NCI-H446 (cell line): ENCODE measurements at regions not wholly inside any gene's neighbourhood (a gene's known extent, or its start where the extent isn't known, plus 50 kb on each side); places are given as distances from the start of the nearest gene placed in this dataset.

Experiments used
- DNase-seq, 2 experiments: peaks; one replicate each; lab custom pipeline; 2025; lab: John Stamatoyannopoulos, UW

DNA sequence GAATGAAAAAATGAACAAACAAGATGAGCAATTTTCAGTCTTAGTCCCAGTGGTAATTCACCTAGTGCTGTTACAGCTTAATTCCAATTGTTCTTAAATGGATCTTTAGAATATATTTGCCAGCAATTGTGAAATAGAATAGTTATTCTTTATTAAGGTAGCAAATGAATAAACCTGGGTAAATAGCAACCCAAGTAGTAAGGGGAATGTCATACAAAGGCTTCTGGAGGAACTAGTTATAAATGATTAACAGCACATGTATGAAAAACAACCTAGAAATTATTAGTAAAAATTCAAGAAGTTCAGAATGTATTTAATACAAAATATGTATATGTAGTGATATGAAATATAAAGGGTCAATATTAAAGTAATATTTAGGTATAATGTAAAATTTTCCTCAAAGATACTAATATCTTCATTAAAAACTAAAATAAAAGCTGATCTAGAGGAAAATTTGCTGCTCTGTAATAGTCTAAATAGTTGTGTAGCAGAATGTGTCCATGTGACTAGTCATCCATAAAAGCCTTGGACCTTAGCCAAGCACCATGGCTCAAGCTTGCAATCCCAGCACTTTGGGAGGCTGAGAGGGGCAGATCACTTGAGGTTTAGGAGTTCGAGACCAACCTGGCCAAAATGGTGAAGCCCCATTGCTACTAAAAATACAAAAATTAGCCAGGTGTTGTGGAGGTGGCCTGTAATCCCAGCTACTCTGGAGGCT, 535.9 kb upstream of the ATXN8OS start:
- DNase-seq, result no peak

DNA sequence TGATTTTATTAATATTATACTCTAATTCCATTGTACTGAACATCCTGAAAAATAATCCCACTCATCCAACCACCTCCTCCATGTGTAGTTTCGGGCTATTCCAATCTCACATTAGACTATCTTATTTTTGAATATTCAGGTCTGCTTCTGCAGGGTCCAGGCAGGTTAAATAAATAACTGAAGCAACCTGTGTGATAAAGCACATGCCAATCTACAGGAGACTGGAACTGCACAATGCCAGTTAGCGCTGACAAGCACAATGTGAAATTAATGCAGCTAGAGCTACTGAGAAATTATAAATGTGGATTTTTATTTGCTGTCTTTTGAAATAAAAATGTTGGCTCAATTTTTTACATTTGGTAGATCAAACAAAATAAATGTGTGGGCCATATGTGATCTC, 540.1 kb upstream of the ATXN8OS start:
- no peak for DNase-seq

DNA sequence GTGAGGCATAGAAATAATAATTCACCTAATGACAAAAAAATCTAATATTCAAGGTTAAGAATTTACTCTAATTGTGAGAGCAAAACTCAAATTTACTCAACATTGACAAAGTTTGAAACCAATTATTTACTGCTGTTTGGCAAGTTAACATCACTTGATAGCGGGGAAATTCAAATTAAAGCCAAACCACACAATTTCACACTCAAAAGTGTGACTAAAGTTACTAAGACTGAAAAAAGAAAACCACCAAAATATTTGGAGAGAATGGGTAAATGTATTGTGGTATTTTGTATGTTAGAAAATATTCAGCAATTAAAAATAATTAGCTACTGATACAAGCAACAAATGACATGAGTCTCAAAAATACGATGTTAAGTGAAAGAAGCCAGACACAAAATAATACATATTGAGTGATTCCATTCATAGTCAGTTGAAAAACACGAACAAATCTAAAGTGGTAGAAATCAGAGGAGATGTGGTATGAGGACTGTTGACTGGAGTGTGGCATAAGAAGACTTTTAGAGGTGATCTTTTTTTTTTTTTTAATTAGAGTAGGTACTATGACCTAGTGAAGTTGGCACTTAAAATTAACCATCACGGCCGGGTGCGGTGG, 541.4 kb upstream of the ATXN8OS start:
- no peak for DNase-seq

DNA sequence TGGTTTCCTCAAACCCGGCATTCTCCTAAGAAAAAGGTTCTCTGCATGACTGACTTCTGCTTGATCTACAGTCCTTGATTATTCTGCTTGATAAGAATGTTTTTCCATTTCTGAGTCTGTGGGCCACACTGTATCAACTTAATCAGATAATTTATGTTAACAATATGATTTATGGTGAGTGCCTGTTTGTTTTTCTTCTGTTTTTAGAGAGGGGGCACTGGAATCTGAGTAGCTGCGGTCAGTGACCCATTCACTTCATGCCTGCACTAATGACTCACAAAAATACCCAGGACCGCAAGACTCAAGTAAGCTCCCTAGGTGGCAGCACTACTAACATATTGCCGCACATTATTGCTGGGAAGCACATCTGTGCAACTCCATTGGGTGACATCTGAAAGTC, 542.3 kb upstream of the ATXN8OS start:
- DNase-seq, result no peak

- DNase-seq, result no peak
Observed at GRCh38 chr13:69556540-69557196, 551.0 kb upstream of the ATXN8OS start.

- peak in 1 of 2 experiments; percentile 32 for DNase-seq
Observed at GRCh38 chr13:69553976-69554375, 553.6 kb upstream of the ATXN8OS start.

DNA sequence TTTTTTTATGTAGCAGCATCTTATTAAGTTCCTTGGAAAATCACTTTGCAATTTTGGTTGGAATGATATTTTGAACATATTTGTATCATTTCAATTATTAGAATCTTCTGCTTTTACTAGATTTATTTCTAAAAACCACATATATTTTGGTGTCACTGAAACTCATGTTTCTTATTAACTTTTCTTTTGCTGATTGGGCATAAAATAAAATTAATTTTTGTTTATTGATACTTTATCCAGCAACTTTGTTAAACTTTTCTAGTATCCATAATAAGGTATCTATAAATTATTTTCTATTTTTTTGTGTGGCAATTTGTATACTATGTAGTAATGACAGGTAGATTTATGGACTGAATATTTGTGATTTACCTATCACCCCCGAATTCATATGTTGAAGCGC, 556.4 kb upstream of the ATXN8OS start:
- no peak for DNase-seq

DNA sequence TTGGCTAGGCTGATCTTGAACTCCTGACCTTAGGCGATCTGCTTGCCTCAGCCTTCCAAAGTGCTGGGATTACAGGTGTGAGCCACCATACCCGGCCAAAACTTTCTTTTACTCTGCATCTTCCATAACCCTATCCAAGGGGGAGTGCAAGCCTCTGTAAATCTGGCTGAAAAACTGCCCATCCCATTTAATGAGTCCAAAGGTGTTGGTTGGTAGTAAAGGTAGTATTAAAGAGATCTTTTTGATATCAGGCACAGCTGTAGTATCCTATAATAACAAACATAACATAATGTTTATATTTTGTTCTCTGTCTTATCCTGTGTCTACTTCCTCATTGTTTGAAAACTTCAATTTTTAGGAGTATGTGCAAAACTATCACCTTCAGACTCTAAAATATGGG, 559.8 kb upstream of the ATXN8OS start:
- no peak for DNase-seq

DNA sequence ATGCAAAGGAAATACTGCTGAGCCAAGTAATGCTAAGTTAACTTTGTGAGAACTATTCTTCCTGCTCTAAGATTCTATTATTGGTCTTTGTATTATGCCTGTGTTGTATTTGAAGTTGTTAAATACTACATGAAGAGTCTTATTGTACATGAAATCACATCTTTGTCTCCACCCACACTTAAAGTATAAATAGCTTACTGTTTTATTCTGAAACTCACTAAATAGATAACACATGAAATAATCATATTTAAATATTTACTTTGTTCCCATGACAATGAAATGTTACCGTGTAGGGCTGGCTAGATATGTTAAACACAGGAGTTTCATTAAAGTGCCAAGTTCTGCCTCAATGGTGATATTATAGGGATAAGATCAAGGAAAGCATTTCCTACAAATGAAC, 562.1 kb upstream of the ATXN8OS start:
- no peak for DNase-seq

DNA sequence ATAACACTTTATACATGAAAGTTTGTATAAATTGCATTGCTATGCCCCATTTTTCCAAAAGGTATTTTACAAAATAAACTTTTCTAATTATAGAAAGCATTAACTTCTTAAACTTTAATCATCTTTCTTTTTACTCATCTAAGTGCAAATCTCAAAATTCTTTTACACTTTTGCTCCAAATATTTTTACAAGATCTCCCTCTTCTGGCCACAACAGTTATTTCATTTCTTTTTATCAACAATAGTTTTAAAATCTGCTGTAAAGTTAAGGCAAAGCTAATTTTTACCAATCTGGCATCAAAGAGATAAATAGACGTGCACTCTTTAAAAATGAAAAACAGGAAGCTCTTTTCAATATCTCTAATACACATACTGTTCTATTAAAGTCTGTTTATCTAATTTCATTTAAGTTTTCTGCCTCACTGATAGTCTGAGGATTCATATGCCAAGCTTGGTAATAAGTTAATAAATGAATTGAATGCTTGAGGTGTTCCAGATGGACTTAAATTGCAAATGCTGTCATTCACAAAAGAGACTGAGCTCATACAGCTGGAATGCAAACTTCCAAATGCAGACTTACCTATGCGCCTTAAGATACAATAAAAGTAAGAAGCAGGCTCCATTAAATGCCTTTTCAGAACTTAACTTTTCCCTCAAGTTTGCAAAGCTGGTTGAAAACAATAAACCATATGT, 583.0 kb upstream of the ATXN8OS start:
- peak; percentile 1 to 14 for DNase-seq

- DNase-seq, result peak in 1 of 2 experiments; percentile 68
Observed at GRCh38 chr13:69496981-69497380, 610.6 kb upstream of the ATXN8OS start.

DNA sequence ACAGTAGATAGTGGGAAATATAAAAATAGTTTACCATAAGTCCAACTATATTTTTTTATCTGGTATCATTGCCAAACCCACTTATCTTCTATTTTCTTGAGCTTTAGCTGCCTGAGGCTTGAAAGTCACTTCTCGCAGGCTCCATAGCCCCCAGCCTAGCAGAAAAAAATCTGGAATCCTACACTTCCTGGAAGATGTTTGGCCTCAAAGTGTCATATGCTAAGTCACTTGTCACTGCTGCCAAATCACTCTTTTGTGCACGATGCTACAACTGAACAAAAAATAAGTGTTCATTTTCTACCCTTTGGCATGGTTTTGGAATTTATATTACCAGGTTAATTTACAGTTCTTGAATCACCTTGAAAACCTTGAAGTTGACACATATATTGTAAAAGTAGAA, 612.5 kb upstream of the ATXN8OS start:
- peak in 1 of 2 experiments; percentile 1 for DNase-seq

- no peak for DNase-seq
Observed at GRCh38 chr13:69487576-69487975, 620.0 kb upstream of the ATXN8OS start.

DNA sequence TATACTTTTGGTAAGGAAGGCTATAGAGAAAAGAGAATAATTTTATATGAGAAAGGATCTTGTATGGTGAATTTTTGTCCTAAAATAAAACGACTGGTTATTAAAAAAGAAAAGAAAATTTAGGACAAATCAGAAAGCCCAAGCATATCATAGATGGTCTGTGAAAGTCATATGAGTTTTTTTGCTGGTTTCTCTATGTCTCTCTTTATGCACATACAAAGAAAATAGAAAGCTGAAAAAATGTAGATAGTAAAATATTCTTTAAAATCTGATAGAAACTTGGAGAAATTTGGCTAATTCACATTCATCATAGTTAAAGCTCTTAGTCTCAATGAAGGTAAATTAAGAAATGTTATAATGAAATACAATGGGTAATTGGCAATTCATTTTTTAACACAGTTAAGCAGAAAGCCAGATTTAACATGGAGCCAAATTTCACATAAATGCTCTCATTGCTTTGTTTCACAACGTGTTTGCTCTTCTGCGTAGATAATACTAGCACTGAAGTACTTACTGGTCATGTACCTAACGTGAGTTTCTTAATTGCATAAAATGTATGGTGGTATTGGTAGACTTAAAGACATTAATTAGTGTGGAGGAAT, 621.5 kb upstream of the ATXN8OS start:
- no peak for DNase-seq

DNA sequence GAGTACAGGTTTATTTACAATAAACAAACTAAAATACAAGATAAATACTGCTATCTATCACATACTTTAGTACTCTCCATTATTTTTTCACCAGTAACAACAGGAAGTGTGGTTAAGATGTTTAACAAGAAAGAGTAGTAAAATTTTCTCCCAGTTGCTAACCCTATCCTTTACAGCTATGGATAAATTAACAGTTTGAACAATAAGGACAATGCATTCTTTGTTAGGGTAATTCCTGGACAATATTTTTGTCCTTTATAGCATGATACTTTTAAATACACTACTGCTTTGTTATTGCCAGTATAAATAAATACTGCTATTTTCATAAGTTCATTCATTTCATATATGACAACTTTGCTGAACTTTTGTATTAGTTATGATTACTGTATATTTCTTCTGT, 630.2 kb upstream of the ATXN8OS start:
- no peak for DNase-seq

- DNase-seq, result peak in 1 of 2 experiments; percentile 12
Observed at GRCh38 chr13:69474011-69474685, 633.5 kb upstream of the ATXN8OS start.

- DNase-seq, result no peak
Observed at GRCh38 chr13:69468624-69469023, 639.0 kb upstream of the ATXN8OS start.

GRCh38 chr13:69461397-69461796, 646.2 kb upstream of the ATXN8OS start:
- peak in 1 of 2 experiments; percentile 59 for DNase-seq

DNA sequence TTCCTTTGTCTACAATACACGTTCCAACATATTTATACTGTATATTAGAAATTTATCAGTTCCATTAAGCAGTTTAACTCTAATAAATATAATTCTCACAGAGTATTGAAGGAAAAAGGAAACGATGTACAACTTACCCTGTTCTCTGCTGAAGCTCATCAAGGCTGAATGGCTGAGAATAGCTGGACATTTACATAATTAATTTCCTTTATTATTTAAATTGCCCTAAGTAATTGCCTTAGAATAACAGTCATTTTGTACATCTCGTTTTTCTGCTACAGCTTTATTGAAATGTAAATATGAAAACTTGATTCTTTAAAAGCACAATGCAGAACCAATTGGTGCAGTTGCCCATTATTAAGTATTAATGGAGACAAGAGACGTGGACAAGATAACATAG, 648.3 kb upstream of the ATXN8OS start:
- DNase-seq, result no peak

- no peak for DNase-seq
Observed at GRCh38 chr13:69458013-69458412, 649.6 kb upstream of the ATXN8OS start.

GRCh38 chr13:69450245-69450644, 657.4 kb upstream of the ATXN8OS start:
- peak; percentile 11 to 46 for DNase-seq

DNA sequence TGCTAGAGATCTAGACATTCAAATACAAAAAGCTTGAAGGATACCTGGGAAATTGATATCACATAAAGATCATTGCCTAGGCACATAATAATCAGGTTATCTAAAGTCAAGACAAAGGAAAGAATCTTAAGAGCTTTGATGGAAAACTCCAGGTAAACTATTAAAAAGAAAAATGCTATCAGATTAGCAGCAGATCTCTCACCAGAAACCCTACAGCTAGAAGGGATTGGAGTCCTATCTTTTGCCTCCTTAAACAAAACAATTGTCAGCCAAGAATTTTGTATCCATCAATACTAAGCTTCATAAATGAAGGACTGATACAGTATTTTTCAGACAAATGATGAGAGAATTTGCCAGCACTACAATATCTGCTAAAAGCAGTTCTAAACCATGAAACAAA, 682.4 kb upstream of the ATXN8OS start:
- DNase-seq, result no peak
